ENCODE measurements at regions not wholly inside any gene's neighbourhood (a gene's known extent, or its start where the extent isn't known, plus 50 kb on each side); places are given as distances from the start of the nearest gene placed in this dataset.

- H3K27me3 Mint-ChIP-seq (ENCODE audit: low read depth) = peaks cover 3% of the 10 kb centered on the region
- no peaks in the 10 kb centered on the region for H3K36me3 Mint-ChIP-seq (ENCODE audit: low read depth)
- H3K4me1 Mint-ChIP-seq = no peaks in the 10 kb centered on the region
- H3K27ac Mint-ChIP-seq (ENCODE audit: unreplicated experiment) = no peak overlapping the region
- H3K4me3 Mint-ChIP-seq = no peak overlapping the region
- no peaks in the 10 kb centered on the region for H3K9me3 Mint-ChIP-seq
- no peak for DNase-seq (ENCODE audit: low read depth, low spot score)
- TF ChIP-seq CTCF (conservative IDR thresholded peaks at IDR 0.05) = no peak
These were observed 463.4 kb downstream of the SLC16A7 start for GRCh38 chr12:60059180-60059579.

GRCh38 chr12:60066655-60067054, 470.8 kb downstream of the SLC16A7 start:
- no peaks in the 10 kb centered on the region for H3K9me3 Mint-ChIP-seq
- H3K4me3 Mint-ChIP-seq = no peak overlapping the region
- no peaks in the 10 kb centered on the region for H3K4me1 Mint-ChIP-seq
- peaks cover 3% of the 10 kb centered on the region for H3K27me3 Mint-ChIP-seq (ENCODE audit: low read depth)
- no peak for DNase-seq (ENCODE audit: low read depth, low spot score)
- H3K27ac Mint-ChIP-seq (ENCODE audit: unreplicated experiment) = no peak overlapping the region
- TF ChIP-seq CTCF (conservative IDR thresholded peaks at IDR 0.05) = no peak
- H3K36me3 Mint-ChIP-seq (ENCODE audit: low read depth) = no peaks in the 10 kb centered on the region

GRCh38 chr12:60070552-60070951, 474.7 kb downstream of the SLC16A7 start:
- Mint-ChIP-seq H3K4me1 (no peaks in the 10 kb centered on the region), H3K27ac (ENCODE audit: unreplicated experiment) (no peak overlapping the region), H3K4me3 (no peak overlapping the region), H3K36me3 (ENCODE audit: low read depth) (no peaks in the 10 kb centered on the region), H3K9me3 (no peaks in the 10 kb centered on the region), H3K27me3 (ENCODE audit: low read depth) (peaks cover 3% of the 10 kb centered on the region)
- DNase-seq (ENCODE audit: low read depth, low spot score) = no peak
- TF ChIP-seq CTCF (conservative IDR thresholded peaks at IDR 0.05) = no peak

GRCh38 chr12:60071759-60072191, 475.9 kb downstream of the SLC16A7 start:
- DNase-seq (ENCODE audit: low read depth, low spot score) = no peak
- H3K4me1 Mint-ChIP-seq = no peaks in the 10 kb centered on the region
- no peak for TF ChIP-seq CTCF (conservative IDR thresholded peaks at IDR 0.05)
- H3K9me3 Mint-ChIP-seq = no peaks in the 10 kb centered on the region
- H3K27ac Mint-ChIP-seq (ENCODE audit: unreplicated experiment) = no peak overlapping the region
- H3K36me3 Mint-ChIP-seq (ENCODE audit: low read depth) = no peaks in the 10 kb centered on the region
- peaks cover 3% of the 10 kb centered on the region for H3K27me3 Mint-ChIP-seq (ENCODE audit: low read depth)
- no peak overlapping the region for H3K4me3 Mint-ChIP-seq

- H3K4me3 Mint-ChIP-seq = no peak overlapping the region
- H3K4me1 Mint-ChIP-seq = no peaks in the 10 kb centered on the region
- DNase-seq (ENCODE audit: low read depth, low spot score) = no peak
- no peak for TF ChIP-seq CTCF (conservative IDR thresholded peaks at IDR 0.05)
- H3K9me3 Mint-ChIP-seq = no peaks in the 10 kb centered on the region
- peaks cover 2% of the 10 kb centered on the region for H3K27me3 Mint-ChIP-seq (ENCODE audit: low read depth)
- no peak overlapping the region for H3K27ac Mint-ChIP-seq (ENCODE audit: unreplicated experiment)
- H3K36me3 Mint-ChIP-seq (ENCODE audit: low read depth) = no peaks in the 10 kb centered on the region
These were observed 477.1 kb downstream of the SLC16A7 start for GRCh38 chr12:60072911-60073310.

GRCh38 chr12:60075091-60075490, 479.3 kb downstream of the SLC16A7 start:
- Mint-ChIP-seq H3K9me3 (peaks cover 5% of the 10 kb centered on the region), H3K27me3 (ENCODE audit: low read depth) (no peaks in the 10 kb centered on the region), H3K36me3 (ENCODE audit: low read depth) (no peaks in the 10 kb centered on the region), H3K27ac (ENCODE audit: unreplicated experiment) (no peak overlapping the region), H3K4me1 (no peaks in the 10 kb centered on the region), H3K4me3 (no peak overlapping the region)
- no peak for TF ChIP-seq CTCF (conservative IDR thresholded peaks at IDR 0.05)
- no peak for DNase-seq (ENCODE audit: low read depth, low spot score)
